Uterus (tissue), 3 donors: ENCODE measurements at regions not wholly inside any gene's neighbourhood (a gene's known extent, or its start where the extent isn't known, plus 50 kb on each side); places are given as distances from the start of the nearest gene placed in this dataset.
"Not testable (repeated sequence)": the region's sequence is repeated elsewhere in the genome, so short reads cannot be mapped to it uniquely, and the experiment has no call there.

Experiments used
- DNase-seq, 2 donors: peaks; one replicate each; pipeline ENCODE4 v3.0.0-alpha.2; 2019 to 2020
- H3K27ac ChIP-seq, 2 donors: fragments of 200-600 bp; sonication (generic); 1 replicate in 1 of 2; 2 replicates in 1 of 2; pipeline ENCODE4 v1.5.1; 2016 to 2018
- H3K27me3 ChIP-seq, 2 donors: fragments of 200-600 bp; sonication (generic); one replicate each; pipeline ENCODE4 v1.5.1; 2018 to 2019; ENCODE audit warnings: control low read depth in 1 of 2
- H3K36me3 ChIP-seq, 2 donors: fragments of 200-600 bp; sonication (generic); one replicate each; pipeline ENCODE4 v1.5.1; 2019; ENCODE audit warnings: control low read depth in 1 of 2
- H3K4me1 ChIP-seq, 2 donors: fragments of 200-600 bp; sonication (generic); one replicate each; pipeline ENCODE4 v1.5.1; 2018 to 2019; ENCODE audit warnings: control low read depth in 1 of 2
- H3K4me3 ChIP-seq, 2 donors: fragments of 200-600 bp; sonication (generic); 1 replicate in 1 of 2; 2 replicates in 1 of 2; pipeline ENCODE4 v1.5.1; 2018 to 2019; ENCODE audit warnings: mild to moderate bottlenecking in 1 of 2
- H3K9me3 ChIP-seq, 2 donors: fragments of 200-600 bp; sonication (generic); one replicate each; pipeline ENCODE4 v1.5.1; 2019; ENCODE audit warnings: control low read depth in 1 of 2
- POLR2A ChIP-seq, 2 donors: fragments of 450-650 bp; IDR thresholded peaks; one replicate each; pipeline ENCODE4 v1.6.1; 2016; ENCODE audit warnings: antibody characterized with exemption in 2 of 2, mild to moderate bottlenecking in 1 of 2, moderate library complexity in 1 of 2
- intact Hi-C: fragments of 100-400 bp; cut with DNase I; formaldehyde crosslinking; loops from one replicate; pipeline ENCODE4 v1.15.1; 2023; ENCODE audit warnings: low total_unique reads
- TF ChIP-seq, protein P1 (sequence below), 4 experiments: fragments of 200-600 bp in 2 of 4; fragments of 450-650 bp in 2 of 4; sonication (generic) in 2 of 4; IDR thresholded peaks; one replicate each; pipeline ENCODE4 v1.5.1; 2016 to 2019; ENCODE audit warnings: antibody characterized with exemption in 4 of 4, mild to moderate bottlenecking in 2 of 4, moderate library complexity in 1 of 4
- donor health status: DM: yes; HTN: yes; CAD: no.

DNA sequence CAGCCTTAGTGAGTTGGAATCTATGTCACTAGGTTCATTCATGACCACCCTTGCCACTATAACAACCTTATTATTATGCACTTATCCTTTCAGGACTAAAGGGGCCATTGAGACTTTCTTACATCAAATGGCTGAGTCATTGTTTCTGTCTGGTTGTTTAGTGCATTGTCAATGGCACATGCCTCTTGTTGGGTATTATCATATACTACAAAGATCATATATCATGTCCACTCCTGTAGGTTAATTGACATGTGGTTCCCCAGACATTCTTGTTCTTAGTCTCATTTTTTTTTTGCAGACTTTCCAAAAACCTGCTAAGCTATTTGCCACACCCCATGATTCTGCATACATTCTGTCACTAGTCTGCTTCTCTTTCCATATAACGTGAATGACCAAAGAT is 66.7 kb upstream of the PRDM9 start:
- Histone ChIP-seq H3K4me1 (no peaks in the 10 kb centered on the region), H3K36me3 (no peaks in the 10 kb centered on the region), H3K9me3 (no peaks in the 10 kb centered on the region), H3K27ac (no peak overlapping the region), H3K4me3 (no peak overlapping the region), H3K27me3 (no peaks in the 10 kb centered on the region)
- no peak for DNase-seq
- intact Hi-C loops = no loop called here
- TF ChIP-seq, protein P1, sequence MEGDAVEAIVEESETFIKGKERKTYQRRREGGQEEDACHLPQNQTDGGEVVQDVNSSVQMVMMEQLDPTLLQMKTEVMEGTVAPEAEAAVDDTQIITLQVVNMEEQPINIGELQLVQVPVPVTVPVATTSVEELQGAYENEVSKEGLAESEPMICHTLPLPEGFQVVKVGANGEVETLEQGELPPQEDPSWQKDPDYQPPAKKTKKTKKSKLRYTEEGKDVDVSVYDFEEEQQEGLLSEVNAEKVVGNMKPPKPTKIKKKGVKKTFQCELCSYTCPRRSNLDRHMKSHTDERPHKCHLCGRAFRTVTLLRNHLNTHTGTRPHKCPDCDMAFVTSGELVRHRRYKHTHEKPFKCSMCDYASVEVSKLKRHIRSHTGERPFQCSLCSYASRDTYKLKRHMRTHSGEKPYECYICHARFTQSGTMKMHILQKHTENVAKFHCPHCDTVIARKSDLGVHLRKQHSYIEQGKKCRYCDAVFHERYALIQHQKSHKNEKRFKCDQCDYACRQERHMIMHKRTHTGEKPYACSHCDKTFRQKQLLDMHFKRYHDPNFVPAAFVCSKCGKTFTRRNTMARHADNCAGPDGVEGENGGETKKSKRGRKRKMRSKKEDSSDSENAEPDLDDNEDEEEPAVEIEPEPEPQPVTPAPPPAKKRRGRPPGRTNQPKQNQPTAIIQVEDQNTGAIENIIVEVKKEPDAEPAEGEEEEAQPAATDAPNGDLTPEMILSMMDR (IDR thresholded peaks at IDR 0.05) = no peak
- no peak for TF ChIP-seq POLR2A (IDR thresholded peaks at IDR 0.05)

DNA sequence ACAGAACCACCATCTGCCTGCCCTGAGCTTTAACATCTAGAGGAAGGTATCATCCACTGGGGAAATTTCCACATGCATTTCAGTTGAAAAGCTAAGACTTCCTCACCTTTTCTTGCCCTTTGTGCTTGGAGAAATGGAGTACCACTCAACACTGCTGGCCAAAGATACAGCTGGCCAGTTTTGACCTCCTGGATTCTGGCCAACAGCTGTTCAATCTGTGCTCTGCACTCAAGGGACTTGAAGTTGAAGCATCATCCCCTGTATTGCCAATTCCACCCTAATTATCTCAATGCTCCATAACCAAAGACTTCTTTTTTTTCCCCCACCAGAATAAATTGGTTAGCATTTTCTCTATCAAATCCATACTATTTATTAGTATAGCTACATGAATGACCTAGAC is 70.4 kb upstream of the PRDM9 start:
- no peaks in the 10 kb centered on the region for H3K4me1 ChIP-seq
- intact Hi-C loops = no loop called here
- no peaks in the 10 kb centered on the region for H3K27me3 ChIP-seq
- TF ChIP-seq, protein P1 (IDR thresholded peaks at IDR 0.05) = no peak
- TF ChIP-seq POLR2A (IDR thresholded peaks at IDR 0.05) = no peak
- no peaks in the 10 kb centered on the region for H3K9me3 ChIP-seq
- no peak for DNase-seq
- no peak overlapping the region for H3K27ac ChIP-seq
- H3K4me3 ChIP-seq = no peak overlapping the region
- H3K36me3 ChIP-seq = no peaks in the 10 kb centered on the region

DNA sequence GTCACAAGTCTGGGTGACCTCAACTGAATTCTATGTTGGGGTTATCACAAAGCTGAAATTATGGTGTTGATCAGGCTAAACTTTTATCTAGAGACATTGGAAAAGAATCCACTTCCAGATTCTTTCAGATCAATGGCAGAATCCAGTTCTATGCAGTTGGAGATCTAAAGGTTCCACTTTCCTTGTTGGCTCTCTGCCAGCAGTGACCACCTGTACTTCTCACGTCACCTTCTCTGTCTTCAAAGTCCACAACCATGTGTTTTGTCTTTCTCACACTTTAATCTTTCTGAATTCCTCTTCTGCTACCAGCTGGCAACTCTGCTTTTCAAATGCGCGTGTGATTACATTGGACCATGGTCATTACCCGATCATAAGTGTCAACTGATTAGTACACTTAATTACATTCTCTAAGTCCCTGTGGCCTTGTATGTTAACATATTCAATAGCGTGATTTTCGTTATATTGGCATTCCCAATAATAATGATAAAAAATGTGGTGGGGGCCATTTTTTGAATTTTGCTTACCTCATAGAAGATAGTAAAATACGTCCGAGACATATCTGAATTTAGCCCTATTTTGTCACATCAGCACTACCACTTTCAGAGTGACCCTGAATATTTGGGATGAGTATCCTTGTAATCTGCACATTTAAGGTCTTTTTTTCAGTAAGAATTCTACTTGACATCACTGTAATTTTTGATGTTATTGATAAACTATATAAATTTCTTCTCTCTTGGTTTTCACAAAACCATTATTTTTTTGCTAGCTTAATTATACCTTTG is 73.7 kb upstream of the PRDM9 start:
- no peak for TF ChIP-seq POLR2A (IDR thresholded peaks at IDR 0.05)
- TF ChIP-seq, protein P1 (IDR thresholded peaks at IDR 0.05) = no peak
- no peak overlapping the region for H3K4me3 ChIP-seq
- intact Hi-C loops = no loop called here
- no peak for DNase-seq
- no peak overlapping the region for H3K27ac ChIP-seq
- H3K4me1 ChIP-seq = no peaks in the 10 kb centered on the region
- no peaks in the 10 kb centered on the region for H3K36me3 ChIP-seq
- no peaks in the 10 kb centered on the region for H3K27me3 ChIP-seq
- no peaks in the 10 kb centered on the region for H3K9me3 ChIP-seq

DNA sequence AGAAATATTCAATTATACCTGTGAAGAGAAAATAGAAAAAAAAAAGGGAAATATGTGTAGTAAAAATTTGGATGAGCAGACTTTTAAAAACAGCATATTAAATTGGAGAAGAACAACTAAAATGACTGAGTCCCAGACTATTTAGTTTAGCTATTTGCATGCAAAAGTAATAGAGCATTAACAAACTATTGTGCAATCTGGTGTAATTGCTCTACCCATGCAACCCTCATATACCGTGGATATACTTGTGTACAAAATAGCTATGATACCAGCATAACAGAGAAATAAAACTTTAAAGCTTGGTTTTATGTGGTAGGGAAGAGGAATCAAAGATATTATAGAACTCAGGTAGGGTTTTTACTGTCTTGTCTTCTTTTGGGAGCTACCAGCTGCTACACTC is 78.7 kb upstream of the PRDM9 start:
- no peak for DNase-seq
- no peaks in the 10 kb centered on the region for H3K9me3 ChIP-seq
- intact Hi-C loops = no loop called here
- H3K4me1 ChIP-seq = no peaks in the 10 kb centered on the region
- no peak overlapping the region for H3K4me3 ChIP-seq
- no peak overlapping the region for H3K27ac ChIP-seq
- H3K27me3 ChIP-seq = no peaks in the 10 kb centered on the region
- TF ChIP-seq, protein P1 (IDR thresholded peaks at IDR 0.05) = no peak
- TF ChIP-seq POLR2A (IDR thresholded peaks at IDR 0.05) = no peak
- no peaks in the 10 kb centered on the region for H3K36me3 ChIP-seq

DNA sequence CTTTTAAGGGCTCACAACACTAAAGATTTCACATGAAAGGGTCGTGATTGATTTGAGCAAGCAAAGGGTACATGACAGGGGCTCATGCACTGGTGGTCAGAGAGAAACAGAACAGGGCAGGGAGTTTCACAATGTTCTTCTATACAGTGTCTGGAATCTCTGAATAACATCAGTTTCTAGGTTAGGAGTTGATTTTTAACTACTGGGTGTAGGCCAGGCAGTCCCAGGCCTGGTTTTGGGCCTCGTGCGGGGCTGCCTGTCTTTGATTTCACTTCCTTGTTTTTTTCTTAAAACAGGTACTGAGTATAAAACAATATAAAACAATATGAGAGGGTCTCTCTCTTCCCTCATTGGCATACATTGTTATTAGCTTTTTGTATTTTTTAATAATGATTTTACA is 87.2 kb upstream of the PRDM9 start:
- DNase-seq, intact Hi-C loops, H3K36me3 ChIP-seq, H3K27ac ChIP-seq, H3K9me3 ChIP-seq, H3K4me1 ChIP-seq, H3K4me3 ChIP-seq, H3K27me3 ChIP-seq: not testable (repeated sequence)

DNA sequence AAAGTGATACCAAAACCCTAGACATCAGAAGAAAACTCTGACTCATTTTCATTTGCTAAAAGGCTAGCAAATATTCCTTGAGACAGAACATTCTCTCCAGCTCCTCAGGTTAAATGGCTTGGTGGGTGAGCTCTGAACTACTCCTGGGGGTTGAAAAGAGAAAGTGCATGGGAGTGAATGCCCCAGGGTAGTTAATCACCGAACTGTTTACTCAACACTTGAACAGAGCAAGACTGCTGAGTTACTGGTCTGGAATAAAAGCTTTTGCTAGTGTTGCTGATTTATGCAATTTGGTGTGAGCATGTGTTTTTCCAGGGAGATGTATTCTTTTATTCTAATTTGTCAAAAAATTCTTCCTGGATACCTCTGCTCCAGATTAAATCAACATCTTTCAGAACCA is 88.3 kb upstream of the PRDM9 start:
- no peaks in the 10 kb centered on the region for H3K4me1 ChIP-seq
- intact Hi-C loops = no loop called here
- H3K27me3 ChIP-seq = no peaks in the 10 kb centered on the region
- H3K9me3 ChIP-seq = no peaks in the 10 kb centered on the region
- no peak overlapping the region for H3K27ac ChIP-seq
- no peak overlapping the region for H3K4me3 ChIP-seq
- no peak for DNase-seq
- TF ChIP-seq, protein P1 (IDR thresholded peaks at IDR 0.05) = no peak
- TF ChIP-seq POLR2A (IDR thresholded peaks at IDR 0.05) = no peak
- H3K36me3 ChIP-seq = no peaks in the 10 kb centered on the region
